HG02870 (cell line): ENCODE measurements at regions not wholly inside any gene's neighbourhood (a gene's known extent, or its start where the extent isn't known, plus 50 kb on each side); places are given as distances from the start of the nearest gene placed in this dataset.

Experiments used
- ATAC-seq: cut with Tn5 transposase; IDR thresholded peaks from one replicate; pipeline ENCODE4 v1.9.1; 2021; ENCODE audit warnings: mild to moderate bottlenecking, moderate library complexity; ENCODE audit not compliant: unreplicated experiment

DNA sequence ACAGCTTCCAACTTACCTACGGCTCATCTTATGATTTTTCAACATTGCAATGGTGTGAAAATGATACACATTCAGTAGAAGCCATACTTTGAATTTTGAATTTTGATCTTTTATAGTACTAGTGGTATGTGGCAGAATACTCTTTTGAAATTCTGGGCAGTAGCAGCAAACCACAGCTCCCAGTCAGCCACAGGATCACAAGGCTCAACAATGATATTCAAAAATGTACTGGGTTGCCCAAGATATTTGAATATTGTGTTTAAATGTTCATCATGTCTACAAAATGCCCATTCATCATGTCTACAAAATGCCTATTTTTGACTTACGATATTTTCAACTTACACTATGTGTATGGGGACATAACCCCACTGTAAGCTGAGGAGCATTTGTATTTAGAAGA, 81.3 kb upstream of the PRR16 start:
- ATAC-seq: no peak

DNA sequence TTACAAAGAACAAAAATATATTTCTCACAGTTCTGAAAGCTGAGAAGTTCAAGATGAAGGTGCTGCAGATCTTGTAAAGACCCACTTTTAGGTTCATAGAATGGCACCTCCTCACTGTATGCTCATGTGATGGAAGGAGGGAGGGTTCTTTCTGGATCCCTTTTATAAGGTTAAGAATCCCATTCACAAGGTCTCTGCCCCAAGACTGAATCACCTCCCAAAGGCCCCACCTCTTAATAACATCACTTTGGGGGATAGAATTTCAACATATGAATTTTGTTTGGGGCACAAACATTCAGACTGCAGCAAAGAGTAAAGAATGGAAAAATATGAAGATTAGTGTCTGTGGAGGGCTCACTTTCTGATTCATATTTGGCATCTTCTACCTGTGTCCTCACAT, 77.1 kb upstream of the PRR16 start:
- no peak for ATAC-seq

- ATAC-seq: peak; percentile 60
These were observed 75.9 kb upstream of the PRR16 start for GRCh38 chr5:120388016-120388781.

DNA sequence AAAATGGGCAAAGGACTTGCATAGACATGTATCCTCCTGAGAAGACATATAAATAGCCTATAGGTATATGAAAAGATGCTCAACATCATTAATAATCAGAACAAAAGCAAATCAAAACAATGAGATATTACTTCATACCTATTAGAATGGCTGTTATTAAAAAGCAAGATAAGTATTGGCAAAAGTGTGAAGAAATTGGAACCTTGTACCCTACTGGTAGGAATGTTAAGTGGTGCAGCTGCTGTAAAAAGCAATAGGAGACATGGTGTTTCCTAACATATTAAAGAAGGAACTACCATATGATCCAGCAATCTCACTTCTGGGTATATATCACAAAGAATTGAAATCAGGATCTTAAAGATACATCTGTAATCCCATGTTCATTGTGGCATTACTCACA, 69.8 kb upstream of the PRR16 start:
- ATAC-seq: no peak

- ATAC-seq: no peak
These were observed 67.9 kb upstream of the PRR16 start for GRCh38 chr5:120396186-120396585.

DNA sequence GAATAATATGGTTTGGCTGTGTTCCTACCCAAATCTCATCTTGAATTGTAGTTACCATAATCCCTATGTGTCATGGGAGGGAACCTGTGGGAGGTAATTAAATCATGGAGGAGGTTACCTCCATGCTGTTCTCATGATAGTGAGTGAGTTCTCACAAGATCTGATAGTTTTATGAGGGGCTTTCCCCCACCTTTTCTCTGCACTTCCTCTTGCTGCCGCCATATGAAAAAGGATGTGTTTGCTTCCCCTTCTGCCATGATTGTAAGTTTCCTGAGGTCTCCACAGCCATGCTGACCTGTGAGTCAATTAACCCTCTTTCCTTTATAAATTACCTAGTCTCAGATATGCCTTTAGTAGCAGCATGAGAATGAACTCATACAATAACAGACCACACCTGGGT, 63.7 kb upstream of the PRR16 start:
- no peak for ATAC-seq

GRCh38 chr5:120402606-120403005, 61.5 kb upstream of the PRR16 start:
- ATAC-seq: no peak

DNA sequence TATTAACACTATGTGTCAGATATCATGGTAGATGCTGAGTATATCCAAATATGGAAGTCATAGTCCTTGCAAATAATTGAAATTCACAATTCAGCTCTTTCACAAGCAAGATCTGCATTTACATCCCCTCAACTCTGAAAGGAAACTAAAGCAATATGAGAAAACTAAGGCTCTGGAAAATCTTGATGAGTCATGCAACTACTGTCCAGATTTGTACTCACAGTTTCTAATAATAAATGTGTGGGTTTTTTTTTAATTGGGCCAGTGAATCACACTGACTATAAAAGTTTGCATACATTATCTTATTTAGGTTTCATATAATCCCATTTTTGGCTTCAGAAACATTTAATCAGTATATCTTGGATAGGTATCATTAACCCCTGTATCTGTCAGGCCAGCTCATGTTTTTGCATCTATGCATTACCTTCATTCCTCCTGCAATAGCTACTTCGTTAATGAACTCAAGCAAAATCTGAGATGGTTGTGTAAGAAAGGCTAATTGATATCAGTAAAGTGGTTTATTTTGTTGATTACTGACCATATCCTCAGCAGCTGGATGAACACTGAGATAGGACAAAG, 58.7 kb upstream of the PRR16 start:
- ATAC-seq: no peak

DNA sequence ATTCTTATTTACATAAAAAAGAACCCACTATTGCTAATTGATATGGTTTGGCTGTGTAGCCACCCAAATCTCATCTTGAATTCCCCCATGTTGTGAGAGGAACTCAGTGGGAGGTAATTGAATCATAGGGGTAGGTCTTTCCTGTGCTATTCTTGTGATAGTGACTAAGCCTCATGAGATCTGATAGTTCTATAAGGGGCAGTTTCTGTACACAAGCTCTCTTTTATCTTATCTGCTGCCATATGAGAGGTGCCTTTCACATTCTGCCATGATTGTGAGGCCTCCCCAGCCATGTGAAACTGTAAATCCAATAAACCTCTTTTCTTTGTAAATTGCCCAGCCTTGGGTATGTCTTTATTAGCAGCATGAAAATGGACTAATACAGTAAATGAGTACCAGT, 58.2 kb upstream of the PRR16 start:
- ATAC-seq: no peak

GRCh38 chr5:120413686-120414085, 50.4 kb upstream of the PRR16 start:
- ATAC-seq: no peak
